GM18867 (cell line): ENCODE measurements at regions not wholly inside any gene's neighbourhood (a gene's known extent, or its start where the extent isn't known, plus 50 kb on each side); places are given as distances from the start of the nearest gene placed in this dataset.
"Not testable (repeated sequence)": the region's sequence is repeated elsewhere in the genome, so short reads cannot be mapped to it uniquely, and the experiment has no call there.

ENCODE experiments used
- ATAC-seq: cut with Tn5 transposase; IDR thresholded peaks from one replicate; pipeline ENCODE4 v1.9.1; 2021; ENCODE audit warnings: mild to moderate bottlenecking, moderate library complexity; ENCODE audit not compliant: unreplicated experiment

DNA sequence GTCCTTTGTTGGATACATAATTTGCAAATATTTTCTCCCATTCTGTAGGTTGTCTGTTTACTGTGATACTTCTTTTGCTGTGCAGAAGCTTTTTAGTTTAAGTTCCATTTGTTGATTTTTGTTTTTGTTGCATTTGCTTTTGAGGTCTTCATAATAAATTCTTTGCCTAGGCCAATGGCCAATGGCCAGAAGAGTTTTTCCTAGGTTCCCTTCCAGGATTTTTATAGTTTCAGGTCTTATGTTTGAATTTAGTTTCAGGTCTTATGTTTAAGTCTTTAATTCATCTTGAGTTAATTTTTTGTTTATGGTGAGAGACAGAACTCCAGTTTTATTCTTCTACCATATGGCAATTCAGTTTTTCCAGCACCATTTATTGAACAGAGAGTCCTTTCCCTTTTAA lies 90.1 kb upstream of the GOT2 start:
- no peak for ATAC-seq

- no peak for ATAC-seq
These were observed 87.8 kb upstream of the GOT2 start for GRCh38 chr16:58821886-58822285.

DNA sequence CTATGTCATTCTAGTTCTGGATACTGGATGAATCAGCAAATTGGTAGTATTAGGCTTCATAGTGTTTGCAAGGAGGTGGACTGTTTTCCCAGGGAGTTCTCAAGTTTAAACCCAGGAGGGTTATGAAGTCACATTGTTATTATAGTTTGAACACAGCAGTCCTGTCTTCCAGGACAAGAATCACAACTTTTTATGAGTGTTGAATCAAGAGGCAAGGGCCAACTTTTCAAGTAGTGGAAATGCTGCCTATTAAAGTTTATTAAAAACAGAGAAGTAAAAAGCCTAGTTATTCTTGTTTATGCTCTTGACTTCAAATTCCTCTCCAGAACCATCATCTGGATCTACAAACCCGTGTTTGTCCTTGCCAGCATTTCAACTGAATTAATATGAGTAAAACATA lies 86.3 kb upstream of the GOT2 start:
- ATAC-seq, result no peak

DNA sequence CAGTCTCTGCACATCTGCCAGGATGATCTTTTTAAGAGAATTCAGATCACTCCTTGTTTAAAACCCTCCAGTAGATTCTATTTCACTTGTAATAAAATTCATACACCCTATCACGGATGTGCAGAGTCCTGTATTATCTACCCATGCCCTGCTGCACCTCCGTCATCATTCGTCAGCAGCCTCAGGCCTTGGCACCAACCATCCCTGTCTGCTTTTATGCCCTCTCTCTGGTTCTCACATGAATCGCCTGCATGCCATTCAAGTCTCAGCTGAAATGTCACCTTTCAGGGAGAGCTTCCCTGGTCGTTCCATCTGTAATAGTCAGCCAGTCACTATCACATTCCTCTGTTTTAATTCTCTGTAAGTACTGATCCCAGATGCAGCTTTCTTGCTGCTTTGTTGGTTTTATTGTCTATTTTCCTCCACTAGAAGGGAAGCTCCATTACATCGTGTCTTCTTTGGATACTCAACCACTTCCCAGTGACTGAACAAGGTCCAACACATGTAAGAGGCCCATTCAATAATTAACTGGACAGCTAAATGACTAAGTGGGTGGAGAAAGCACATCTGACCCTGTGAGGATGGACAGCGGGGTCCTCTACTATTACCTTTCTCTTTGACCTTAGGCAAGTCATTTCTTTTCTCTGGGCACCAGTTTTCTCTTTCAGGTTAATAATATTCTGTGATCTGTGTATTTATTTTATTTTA lies 81.2 kb upstream of the GOT2 start:
- no peak for ATAC-seq

- peak; percentile 87 for ATAC-seq
These were observed 80.3 kb upstream of the GOT2 start for GRCh38 chr16:58814348-58814801.

- no peak for ATAC-seq
These were observed 75.1 kb upstream of the GOT2 start for GRCh38 chr16:58809213-58809612.

- no peak for ATAC-seq
These were observed 73.2 kb upstream of the GOT2 start for GRCh38 chr16:58807276-58807675.

- ATAC-seq, result no peak
These were observed 67.7 kb upstream of the GOT2 start for GRCh38 chr16:58801838-58802237.

GRCh38 chr16:58797137-58797801 lies 63.2 kb upstream of the GOT2 start:
- peak; percentile 57 for ATAC-seq

DNA sequence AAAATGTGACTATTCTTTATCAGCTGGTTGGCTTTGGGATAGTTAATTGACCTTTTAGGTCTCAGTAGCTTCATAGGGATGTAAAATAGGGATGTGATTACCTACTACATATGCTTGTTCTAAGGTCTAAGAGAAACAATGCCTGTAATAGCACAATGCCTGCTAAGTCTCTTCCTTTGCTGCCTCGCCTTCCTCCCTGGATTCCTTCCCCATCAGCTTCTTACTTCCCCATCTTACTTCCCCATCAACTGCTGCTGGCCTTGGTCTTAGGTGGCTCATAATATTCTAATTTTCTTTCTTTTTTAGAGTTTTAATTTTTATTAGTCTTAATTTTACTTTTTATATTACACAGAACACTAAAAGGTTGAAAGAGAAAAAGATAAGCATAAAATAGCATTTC lies 59.2 kb upstream of the GOT2 start:
- no peak for ATAC-seq

DNA sequence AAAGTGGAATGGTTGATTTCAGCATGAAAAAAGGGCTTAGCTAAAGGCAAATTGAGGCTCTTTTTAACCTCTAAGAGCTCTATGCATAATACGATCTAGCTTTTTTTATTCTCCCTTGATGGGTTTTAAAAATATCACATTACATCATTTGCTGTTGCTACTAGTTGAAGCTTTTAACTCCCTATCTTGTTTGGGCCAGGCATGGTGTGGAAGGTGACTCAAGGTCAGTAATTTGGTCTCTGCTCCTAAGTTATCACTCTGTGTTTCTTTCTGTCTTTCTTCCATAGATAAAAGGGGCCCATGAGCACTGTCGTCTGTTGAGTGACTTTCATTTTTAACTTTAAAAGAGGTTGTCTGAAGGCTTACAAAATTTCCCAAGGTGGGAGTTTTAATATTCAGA lies 58.1 kb upstream of the GOT2 start:
- no peak for ATAC-seq

- ATAC-seq, result not testable (repeated sequence)
These were observed 56.9 kb upstream of the GOT2 start for GRCh38 chr16:58790816-58791557.

GRCh38 chr16:58789351-58789750 lies 55.2 kb upstream of the GOT2 start:
- ATAC-seq, result no peak
